ENCODE measurements at regions not wholly inside any gene's neighbourhood (a gene's known extent, or its start where the extent isn't known, plus 50 kb on each side); places are given as distances from the start of the nearest gene placed in this dataset.
"Not testable (repeated sequence)": the region's sequence is repeated elsewhere in the genome, so short reads cannot be mapped to it uniquely, and the experiment has no call there.

DNA sequence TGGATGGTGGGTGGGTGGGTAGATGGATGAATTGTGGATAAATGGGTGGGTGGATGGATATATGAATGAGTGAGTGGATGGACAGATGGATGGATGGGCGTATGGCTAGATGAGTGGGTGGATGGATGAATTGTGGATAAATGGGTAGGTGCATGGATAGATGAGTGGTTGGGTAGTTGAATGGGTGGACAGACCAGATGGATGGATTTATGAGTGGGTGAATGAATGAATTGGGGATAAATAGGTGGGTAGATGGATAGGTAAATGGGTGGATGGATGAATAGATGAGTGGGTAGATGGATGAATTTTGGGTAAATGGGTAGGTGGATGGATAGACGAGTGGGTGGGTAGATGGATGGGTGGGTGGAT, 108.7 kb downstream of the NPIPB11 start:
- not testable (repeated sequence) for TF ChIP-seq CTCF (conservative IDR thresholded peaks at IDR 0.05; ENCODE audit: low read length); EZH2phosphoT487 (IDR thresholded peaks at IDR 0.05; ENCODE audit: borderline replicate concordance, low read depth, low read length)
